D721Med (cell line): ENCODE measurements at regions not wholly inside any gene's neighbourhood (a gene's known extent, or its start where the extent isn't known, plus 50 kb on each side); places are given as distances from the start of the nearest gene placed in this dataset.

Experiments used
- DNase-seq: peaks from one replicate; pipeline ENCODE4 v3.0.0; 2011; ENCODE audit warnings: low spot score; ENCODE audit not compliant: insufficient read length
- FAIRE-seq: peaks from 2 replicates; lab custom pipeline; 2011; peaks lifted over from hg19 to GRCh38; lab: Jason Lieb, UNC
- CTCF ChIP-seq: IDR thresholded peaks from 2 replicates; pipeline ENCODE4 v1.5.1; 2012; ENCODE audit warnings: mild to moderate bottlenecking, control low read depth; ENCODE audit not compliant: insufficient read depth; ENCODE audit errors: missing control alignments

GRCh38 chr9:91158286-91158685, 203.4 kb downstream of the AUH start:
- FAIRE-seq (no peak), DNase-seq (no peak)
- no peak for TF ChIP-seq CTCF

- FAIRE-seq (no peak), DNase-seq (no peak)
Observed at GRCh38 chr9:91158946-91159345, 202.8 kb downstream of the AUH start.

GRCh38 chr9:91159664-91160121, 202.0 kb downstream of the AUH start:
- no peak for TF ChIP-seq CTCF
- DNase-seq (no peak), FAIRE-seq (no peak)

More at GRCh38 chr9:91158946-91159345, 202.8 kb downstream of the AUH start:
- TF ChIP-seq CTCF: no peak

- DNase-seq (no peak), FAIRE-seq (no peak)
- TF ChIP-seq CTCF: no peak
Observed at GRCh38 chr9:91160181-91160580, 201.5 kb downstream of the AUH start.

- no peak for DNase-seq
- TF ChIP-seq CTCF: no peak
- no peak for FAIRE-seq
Observed at GRCh38 chr9:91160599-91161464, 200.9 kb downstream of the AUH start.

GRCh38 chr9:91161465-91162300, 200.0 kb downstream of the AUH start:
- TF ChIP-seq CTCF: no peak
- no peak for DNase-seq
- FAIRE-seq: no peak
